Left lung (tissue), 4 donors: ENCODE measurements at regions not wholly inside any gene's neighbourhood (a gene's known extent, or its start where the extent isn't known, plus 50 kb on each side); places are given as distances from the start of the nearest gene placed in this dataset.

ENCODE experiments used
- ATAC-seq: fragments of 200-7000 bp; cut with Tn5 transposase; one replicate; pipeline ENCODE4 v1.9.1; 2020; ENCODE audit warnings: moderate library complexity
- DNase-seq, 4 donors: peaks; one replicate each; pipeline ENCODE4 v3.0.0-alpha.2; 2013 to 2020
- H3K27ac ChIP-seq, 2 donors: fragments of 200-600 bp; sonication (generic) in 1 of 2; one replicate each; pipeline versions ENCODE4 v1.5.0 to v1.8.0; 2020 to 2021
- H3K27me3 ChIP-seq, 2 donors: fragments of 200-600 bp; sonication (generic) in 1 of 2; one replicate each; pipeline versions ENCODE4 v1.5.0 to v1.8.0; 2020 to 2021
- H3K36me3 ChIP-seq, 2 donors: fragments of 200-600 bp; sonication (generic) in 1 of 2; one replicate each; pipeline versions ENCODE4 v1.5.0 to v1.8.0; 2020 to 2021
- H3K4me1 ChIP-seq, 2 donors: fragments of 200-600 bp; one replicate each; pipeline ENCODE4 v1.8.0; 2021
- H3K4me3 ChIP-seq, 2 donors: fragments of 200-600 bp; sonication (generic) in 1 of 2; one replicate each; pipeline versions ENCODE4 v1.5.0 to v1.8.0; 2020 to 2021; ENCODE audit warnings: mild to moderate bottlenecking in 1 of 2
- H3K9me3 ChIP-seq, 2 donors: fragments of 200-600 bp; sonication (generic) in 1 of 2; one replicate each; pipeline versions ENCODE4 v1.5.0 to v1.8.0; 2020 to 2021
- CTCF ChIP-seq, 2 donors: fragments of 200-600 bp; sonication (generic) in 1 of 2; IDR thresholded peaks; one replicate each; pipeline versions ENCODE4 v1.5.0 to v1.8.0; 2021; ENCODE audit warnings: antibody characterized with exemption in 2 of 2
- intact Hi-C, 2 donors: fragments of 100-400 bp; cut with DNase I; formaldehyde crosslinking; loops; one replicate each; pipeline versions ENCODE4 v1.11.2 to v1.14.2; 2022
- donor health status: DM: no; HTN: yes; CAD: no.
- donor health status: DM: no; HTN: no; CAD: no.

GRCh38 chr20:4335722-4336121 is 86.6 kb upstream of the ADRA1D start:
- DNase-seq, result no peak
- Histone ChIP-seq H3K27ac (no peak overlapping the region), H3K27me3 (no peaks in the 10 kb centered on the region), H3K4me1 (no peaks in the 10 kb centered on the region), H3K9me3 (no peaks in the 10 kb centered on the region), H3K4me3 (no peak overlapping the region), H3K36me3 (no peaks in the 10 kb centered on the region)
- TF ChIP-seq CTCF (IDR thresholded peaks at IDR 0.05), result no peak
- ATAC-seq, result peak; percentile 88
- intact Hi-C loops, result no loop called here

- no peak overlapping the region for H3K27ac ChIP-seq
- H3K4me3 ChIP-seq, result no peak overlapping the region
- intact Hi-C loops, result no loop called here
- no peak for TF ChIP-seq CTCF (IDR thresholded peaks at IDR 0.05)
- no peaks in the 10 kb centered on the region for H3K9me3 ChIP-seq
- H3K4me1 ChIP-seq, result no peaks in the 10 kb centered on the region
- ATAC-seq, result no peak
- no peak for DNase-seq
- H3K36me3 ChIP-seq, result no peaks in the 10 kb centered on the region
- H3K27me3 ChIP-seq, result no peaks in the 10 kb centered on the region
Measured at GRCh38 chr20:4332121-4332860, 83.2 kb upstream of the ADRA1D start.

- TF ChIP-seq CTCF (IDR thresholded peaks at IDR 0.05), result no peak
- DNase-seq, result no peak
- peaks cover 0 to 10% of the 10 kb centered on the region in 2 donors for H3K4me1 ChIP-seq
- no peak overlapping the region for H3K4me3 ChIP-seq
- no peaks in the 10 kb centered on the region for H3K9me3 ChIP-seq
- no peaks in the 10 kb centered on the region for H3K27me3 ChIP-seq
- intact Hi-C loops, result no loop called here
- H3K27ac ChIP-seq, result no peak overlapping the region
- no peaks in the 10 kb centered on the region for H3K36me3 ChIP-seq
- no peak for ATAC-seq
Measured at GRCh38 chr20:4330011-4330410, 80.9 kb upstream of the ADRA1D start.

GRCh38 chr20:4329232-4329631 is 80.1 kb upstream of the ADRA1D start:
- intact Hi-C loops, result no loop called here
- no peak for ATAC-seq
- Histone ChIP-seq H3K4me3 (no peak overlapping the region), H3K4me1 (peaks cover 0 to 10% of the 10 kb centered on the region in 2 donors), H3K9me3 (no peaks in the 10 kb centered on the region), H3K36me3 (no peaks in the 10 kb centered on the region), H3K27ac (no peak overlapping the region), H3K27me3 (no peaks in the 10 kb centered on the region)
- no peak for TF ChIP-seq CTCF (IDR thresholded peaks at IDR 0.05)
- DNase-seq, result no peak

- no peak for DNase-seq
- Histone ChIP-seq H3K27ac (no peak overlapping the region), H3K4me1 (peaks cover 0 to 10% of the 10 kb centered on the region in 2 donors), H3K9me3 (no peaks in the 10 kb centered on the region), H3K27me3 (no peaks in the 10 kb centered on the region), H3K4me3 (no peak overlapping the region), H3K36me3 (no peaks in the 10 kb centered on the region)
- no peak for TF ChIP-seq CTCF (IDR thresholded peaks at IDR 0.05)
- intact Hi-C loops, result no loop called here
- ATAC-seq, result no peak
Measured at GRCh38 chr20:4328541-4328940, 79.5 kb upstream of the ADRA1D start.
